ENCODE measurements at regions not wholly inside any gene's neighbourhood (a gene's known extent, or its start where the extent isn't known, plus 50 kb on each side); places are given as distances from the start of the nearest gene placed in this dataset.

DNA sequence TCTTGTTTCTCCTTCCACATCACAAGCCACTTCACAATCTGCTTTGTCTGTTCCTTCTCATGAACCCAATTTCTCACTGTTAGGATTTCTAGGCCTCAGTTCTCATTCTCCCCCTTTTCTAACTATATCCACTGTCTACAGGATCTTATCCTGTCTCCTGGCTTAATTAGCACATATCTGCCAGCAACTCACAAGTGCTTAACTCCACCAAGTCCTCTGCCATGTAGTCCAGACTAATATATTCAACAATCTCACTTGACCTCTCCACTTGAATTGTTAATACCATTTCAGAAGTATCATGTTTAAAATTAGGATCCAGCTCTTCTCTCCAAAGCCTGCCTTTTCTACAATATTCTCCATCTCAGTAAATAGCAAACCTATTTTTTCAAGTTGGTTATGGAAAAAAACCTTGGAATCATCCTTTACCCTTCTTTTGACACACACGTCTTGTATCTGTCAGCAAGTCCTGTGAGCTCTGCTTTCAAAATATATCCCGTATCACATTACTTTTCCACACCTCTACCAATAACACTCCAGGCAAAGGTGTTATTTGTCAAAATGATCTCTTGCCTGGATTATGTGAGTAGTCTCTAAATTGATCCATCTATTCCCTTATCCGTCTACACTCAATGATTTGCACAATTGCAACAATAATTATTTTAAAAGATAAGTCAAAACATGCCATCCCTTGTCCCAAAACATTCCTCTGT, 127.2 kb upstream of the SLIT2 start:
- TF ChIP-seq, protein P1, sequence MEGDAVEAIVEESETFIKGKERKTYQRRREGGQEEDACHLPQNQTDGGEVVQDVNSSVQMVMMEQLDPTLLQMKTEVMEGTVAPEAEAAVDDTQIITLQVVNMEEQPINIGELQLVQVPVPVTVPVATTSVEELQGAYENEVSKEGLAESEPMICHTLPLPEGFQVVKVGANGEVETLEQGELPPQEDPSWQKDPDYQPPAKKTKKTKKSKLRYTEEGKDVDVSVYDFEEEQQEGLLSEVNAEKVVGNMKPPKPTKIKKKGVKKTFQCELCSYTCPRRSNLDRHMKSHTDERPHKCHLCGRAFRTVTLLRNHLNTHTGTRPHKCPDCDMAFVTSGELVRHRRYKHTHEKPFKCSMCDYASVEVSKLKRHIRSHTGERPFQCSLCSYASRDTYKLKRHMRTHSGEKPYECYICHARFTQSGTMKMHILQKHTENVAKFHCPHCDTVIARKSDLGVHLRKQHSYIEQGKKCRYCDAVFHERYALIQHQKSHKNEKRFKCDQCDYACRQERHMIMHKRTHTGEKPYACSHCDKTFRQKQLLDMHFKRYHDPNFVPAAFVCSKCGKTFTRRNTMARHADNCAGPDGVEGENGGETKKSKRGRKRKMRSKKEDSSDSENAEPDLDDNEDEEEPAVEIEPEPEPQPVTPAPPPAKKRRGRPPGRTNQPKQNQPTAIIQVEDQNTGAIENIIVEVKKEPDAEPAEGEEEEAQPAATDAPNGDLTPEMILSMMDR (IDR thresholded peaks at IDR 0.05; ENCODE audit: control insufficient read depth, insufficient read depth, low read depth, low read length, missing control alignments): no peak
- H3K4me3 ChIP-seq (ENCODE audit: control insufficient read depth, low read depth, low read length): no peak overlapping the region
- DNase-seq (ENCODE audit: low read depth): no peak

DNA sequence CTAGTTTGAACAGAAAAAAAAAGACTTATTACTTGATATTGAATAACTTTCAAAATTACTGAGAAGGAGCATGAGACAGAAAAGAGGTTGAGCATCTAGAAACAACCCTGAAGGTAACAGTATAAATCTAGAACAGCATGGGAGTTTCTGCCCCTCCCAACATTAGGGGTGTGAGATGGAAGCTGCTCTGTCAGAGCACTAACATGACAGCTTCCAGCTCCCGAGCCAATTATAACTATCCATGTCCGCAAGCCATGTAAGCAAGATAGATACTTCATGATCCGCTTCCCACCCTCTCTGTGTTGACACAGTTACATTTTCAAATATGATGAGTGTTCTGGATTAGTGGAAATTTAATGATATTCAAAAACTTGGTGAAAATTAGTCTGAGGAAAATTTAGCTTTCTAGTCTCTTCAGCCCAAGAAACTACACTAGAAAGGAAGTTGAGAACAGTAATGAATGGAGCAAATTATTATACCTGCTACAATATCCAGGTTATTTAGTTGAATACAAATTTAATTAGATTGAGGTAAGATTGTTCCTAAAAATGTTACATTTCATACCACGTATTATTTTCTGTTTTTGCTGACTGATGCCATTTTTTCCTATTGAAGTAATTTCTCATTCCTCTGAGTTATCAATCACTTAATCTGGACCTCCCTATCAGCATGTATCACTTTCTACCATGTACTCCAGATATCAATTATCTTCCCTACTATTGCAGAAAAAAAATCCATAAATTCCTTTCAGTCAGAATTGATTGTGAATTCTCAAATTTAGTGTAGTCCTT, 129.3 kb upstream of the SLIT2 start:
- H3K4me3 ChIP-seq (ENCODE audit: control insufficient read depth, low read depth, low read length): no peak overlapping the region
- DNase-seq (ENCODE audit: low read depth): no peak
- TF ChIP-seq, protein P1 (IDR thresholded peaks at IDR 0.05; ENCODE audit: control insufficient read depth, insufficient read depth, low read depth, low read length, missing control alignments): no peak

DNA sequence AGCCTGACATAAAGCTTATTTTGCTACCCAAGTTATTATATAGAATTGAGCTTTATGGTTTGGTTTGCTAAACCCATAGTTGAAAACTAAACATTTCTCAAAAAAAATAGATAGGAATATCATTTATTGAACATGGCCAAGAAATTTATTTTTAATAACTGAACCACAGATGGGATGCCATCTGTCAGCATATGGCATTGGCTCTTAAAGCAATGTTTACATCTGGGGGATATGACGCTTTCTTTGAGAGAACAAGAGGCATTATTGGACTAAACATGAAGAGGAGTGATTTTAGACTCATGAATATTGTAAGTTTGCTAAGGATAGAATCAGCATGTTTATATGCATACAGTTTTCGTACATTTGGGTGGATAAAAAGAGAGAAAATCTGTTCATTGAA, 132.6 kb upstream of the SLIT2 start:
- no peak overlapping the region for H3K4me3 ChIP-seq (ENCODE audit: control insufficient read depth, low read depth, low read length)
- TF ChIP-seq, protein P1 (IDR thresholded peaks at IDR 0.05; ENCODE audit: control insufficient read depth, insufficient read depth, low read depth, low read length, missing control alignments): no peak
- no peak for DNase-seq (ENCODE audit: low read depth)

- H3K4me3 ChIP-seq (ENCODE audit: control insufficient read depth, low read depth, low read length): no peak overlapping the region
- no peak for DNase-seq (ENCODE audit: low read depth)
- TF ChIP-seq, protein P1 (IDR thresholded peaks at IDR 0.05; ENCODE audit: control insufficient read depth, insufficient read depth, low read depth, low read length, missing control alignments): no peak
Observed at GRCh38 chr4:20109391-20109790, 142.3 kb upstream of the SLIT2 start.

DNA sequence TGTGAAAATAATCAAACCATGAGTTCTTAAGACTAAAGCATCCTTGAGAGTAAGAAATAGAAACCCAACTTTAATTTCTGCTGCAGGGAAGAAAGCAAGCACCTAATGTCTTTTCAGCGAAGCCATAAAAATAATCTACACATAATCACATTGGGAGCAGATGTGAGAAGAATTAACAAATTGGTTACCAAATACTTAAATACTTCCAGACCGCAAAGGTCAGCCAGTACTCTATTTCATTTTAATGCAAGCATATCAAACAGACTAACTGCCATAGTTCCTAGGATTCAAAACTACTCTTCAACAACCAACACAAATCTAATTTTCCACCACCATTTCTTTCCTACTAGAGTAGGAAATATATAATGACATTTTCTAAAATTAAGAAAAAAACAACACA, 144.8 kb upstream of the SLIT2 start:
- TF ChIP-seq, protein P1 (IDR thresholded peaks at IDR 0.05; ENCODE audit: control insufficient read depth, insufficient read depth, low read depth, low read length, missing control alignments): no peak
- H3K4me3 ChIP-seq (ENCODE audit: control insufficient read depth, low read depth, low read length): no peak overlapping the region
- no peak for DNase-seq (ENCODE audit: low read depth)

- no peak for DNase-seq (ENCODE audit: low read depth)
- H3K4me3 ChIP-seq (ENCODE audit: control insufficient read depth, low read depth, low read length): no peak overlapping the region
- TF ChIP-seq, protein P1 (IDR thresholded peaks at IDR 0.05; ENCODE audit: control insufficient read depth, insufficient read depth, low read depth, low read length, missing control alignments): no peak
Observed at GRCh38 chr4:20101831-20102230, 149.9 kb upstream of the SLIT2 start.
